T-cell (primary cell): ENCODE measurements at regions not wholly inside any gene's neighbourhood (a gene's known extent, or its start where the extent isn't known, plus 50 kb on each side); places are given as distances from the start of the nearest gene placed in this dataset.

ENCODE experiments used
- ATAC-seq, 4 experiments: fragments of 200-7000 bp in 3 of 4; fragments of 150-1000 bp in 1 of 4; cut with Tn5 transposase; replicated peaks in 1 of 4; 1 replicate in 3 of 4; 2 replicates in 1 of 4; pipeline ENCODE4 v1.10.0; 2021; ENCODE audit warnings: moderate library complexity in 3 of 4, mild to moderate bottlenecking in 2 of 4, moderate number of reproducible peaks in 1 of 4
- CTCF ChIA-PET, 2 donors: fragments of 300-600 bp; sonication (Branson Sonifier 250); formaldehyde crosslinking; loops; one replicate each; lab custom pipeline; 2022; ENCODE audit warnings: antibody characterized with exemption in 2 of 2; lab: Charles Lee
- POLR2A ChIA-PET, 2 donors: fragments of 300-600 bp; sonication (Branson Sonifier 250); formaldehyde crosslinking; loops; one replicate each; lab custom pipeline; 2022; ENCODE audit warnings: antibody characterized with exemption in 2 of 2; lab: Charles Lee
- DNase-seq, 35 experiments: peaks; one replicate each; pipeline versions ENCODE4 v3.0.0 to v3.0.0-alpha.2; 2013 to 2023
- H3K27ac ChIP-seq: one replicate; pipeline ENCODE4 v1.5.1; 2013; ENCODE audit warnings: low read length
- H3K27me3 ChIP-seq, 2 experiments: replicated peaks in 1 of 2; 1 replicate in 1 of 2; 2 replicates in 1 of 2; pipeline versions ENCODE4 v1.6.1 to v1.7.0; 2013; ENCODE audit warnings: low read length in 1 of 2, mixed read lengths in 1 of 2; ENCODE audit not compliant: control insufficient read depth in 2 of 2, insufficient read depth in 2 of 2; ENCODE audit errors: extremely low read depth in 1 of 2
- H3K36me3 ChIP-seq, 2 donors: 1 replicate in 1 of 2; 2 replicates in 1 of 2; pipeline versions ENCODE4 v1.6.1 to v1.7.0; 2013; ENCODE audit warnings: low read length in 1 of 2; ENCODE audit not compliant: control insufficient read depth in 2 of 2, insufficient read depth in 1 of 2; ENCODE audit errors: extremely low read depth in 1 of 2
- H3K4me1 ChIP-seq, 2 experiments: 1 replicate in 1 of 2; 2 replicates in 1 of 2; pipeline versions ENCODE4 v1.6.1 to v1.7.0; 2013; ENCODE audit warnings: low read length in 2 of 2, mixed read lengths in 1 of 2; ENCODE audit not compliant: insufficient read depth in 2 of 2, control insufficient read depth in 1 of 2; ENCODE audit errors: extremely low read depth in 1 of 2
- H3K4me3 ChIP-seq, 2 donors: 1 replicate in 1 of 2; 2 replicates in 1 of 2; pipeline versions ENCODE4 v1.5.1 to v1.7.0; 2013; ENCODE audit warnings: mild to moderate bottlenecking in 2 of 2, low read length in 1 of 2, moderate library complexity in 1 of 2; ENCODE audit not compliant: control insufficient read depth in 1 of 2; ENCODE audit errors: extremely low read depth in 1 of 2
- H3K9me3 ChIP-seq: 2 replicates; pipeline ENCODE4 v1.7.0; 2013
- H3K27ac Mint-ChIP-seq, 2 donors: one replicate each; pipeline ENCODE4 v1.8.0; 2020 to 2021; ENCODE audit warnings: mild to moderate bottlenecking in 2 of 2, mixed read lengths in 2 of 2
- H3K27me3 Mint-ChIP-seq, 2 donors: one replicate each; pipeline ENCODE4 v1.8.0; 2021 to 2022; ENCODE audit warnings: mixed read lengths in 2 of 2
- H3K36me3 Mint-ChIP-seq: one replicate; pipeline ENCODE4 v1.8.0; 2021; ENCODE audit warnings: mixed read lengths
- H3K4me1 Mint-ChIP-seq, 3 donors: one replicate each; pipeline ENCODE4 v1.8.0; 2020 to 2022; ENCODE audit warnings: mixed read lengths in 3 of 3, mild to moderate bottlenecking in 1 of 3
- H3K4me3 Mint-ChIP-seq, 3 donors: one replicate each; pipeline ENCODE4 v1.8.0; 2020 to 2022; ENCODE audit warnings: mild to moderate bottlenecking in 3 of 3, mixed read lengths in 3 of 3, moderate library complexity in 3 of 3
- H3K9me3 Mint-ChIP-seq, 3 donors: one replicate each; pipeline ENCODE4 v1.8.0; 2020 to 2022; ENCODE audit warnings: mixed read lengths in 3 of 3
- WGBS: methylation state at CpG from one replicate; pipeline ENCODE4 v1.1.5; 2013; ENCODE audit warnings: missing lambda C conversion rate; ENCODE audit not compliant: insufficient coverage; 5-methylcytosine and 5-hydroxymethylcytosine counted together

DNA sequence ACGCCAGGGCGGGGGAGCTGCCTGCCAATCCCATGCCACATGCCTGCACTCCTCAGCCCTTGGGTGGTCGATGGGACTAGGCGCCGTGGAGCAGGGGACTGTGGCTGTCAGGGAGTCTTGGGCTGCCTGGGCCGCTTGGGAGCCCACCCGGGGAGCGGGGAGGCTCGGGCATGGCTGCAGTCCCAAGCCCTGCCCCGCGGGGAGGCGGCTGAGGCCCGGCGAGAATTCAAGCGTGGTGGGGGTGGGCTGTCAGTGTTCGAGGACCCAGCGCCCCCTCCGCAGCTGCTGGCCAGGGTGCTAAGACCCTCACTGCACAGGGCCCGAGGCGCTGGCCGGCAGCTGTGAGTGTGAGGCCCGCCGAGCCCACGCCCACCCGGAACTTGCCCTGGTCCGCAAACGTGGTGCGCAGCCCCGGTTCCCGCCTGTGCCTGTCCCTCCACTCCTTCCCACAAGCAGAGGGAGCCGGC lies 83.2 kb upstream of the DMRTA1 start:
- Histone ChIP-seq H3K4me3 (no peak overlapping the region), H3K36me3 (no peaks in the 10 kb centered on the region), H3K27ac (no peak overlapping the region), H3K4me1 (no peaks in the 10 kb centered on the region), H3K9me3 (no peaks in the 10 kb centered on the region), H3K27me3 (no peaks in the 10 kb centered on the region)
- Mint-ChIP-seq H3K9me3 (peaks cover 2 to 6% (median 3%) of the 10 kb centered on the region in 3 donors), H3K27ac (no peak overlapping the region), H3K4me3 (no peak overlapping the region), H3K36me3 (no peaks in the 10 kb centered on the region), H3K27me3 (peaks cover 0 to 4% of the 10 kb centered on the region in 2 donors), H3K4me1 (no peaks in the 10 kb centered on the region)
- ATAC-seq = no peak
- ChIA-PET CTCF (no interaction called here), POLR2A (no interaction called here)
- WGBS = 81% methylated on average over 19 of the region's 31 CpGs
- DNase-seq = no peak

DNA sequence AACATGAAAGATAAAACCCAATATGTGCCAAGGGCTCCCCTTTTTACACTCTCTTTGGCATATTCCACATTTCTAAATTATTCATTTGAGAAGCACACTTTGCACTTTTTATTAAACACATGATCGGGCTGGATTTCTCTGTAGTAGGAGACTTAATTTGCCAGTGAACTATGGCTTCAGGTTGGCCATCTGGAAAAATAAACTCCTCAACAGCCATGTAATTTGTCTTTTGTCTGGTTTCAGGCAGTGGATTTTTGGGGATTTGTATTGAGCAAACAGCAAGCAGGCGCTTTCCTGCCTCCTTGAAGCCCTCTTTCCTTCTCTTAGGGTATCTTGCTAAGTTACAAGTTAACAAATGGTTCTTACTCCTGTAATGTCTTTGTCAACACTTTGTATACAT lies 73.0 kb upstream of the DMRTA1 start:
- H3K9me3 Mint-ChIP-seq = peaks cover 0 to 3% (median 0%) of the 10 kb centered on the region in 3 donors
- no peak overlapping the region for H3K4me3 Mint-ChIP-seq
- Histone ChIP-seq H3K27me3 (no peaks in the 10 kb centered on the region), H3K27ac (no peak overlapping the region), H3K4me3 (no peak overlapping the region), H3K4me1 (no peaks in the 10 kb centered on the region), H3K9me3 (no peaks in the 10 kb centered on the region), H3K36me3 (no peaks in the 10 kb centered on the region)
- CTCF ChIA-PET = no interaction called here
- no peaks in the 10 kb centered on the region for H3K36me3 Mint-ChIP-seq
- DNase-seq (no peak), ATAC-seq (no peak)
- H3K27me3 Mint-ChIP-seq = peaks cover 0 to 6% of the 10 kb centered on the region in 2 donors
- no peak overlapping the region for H3K27ac Mint-ChIP-seq
- 50% methylated on average over 1 of the region's 2 CpGs for WGBS
- POLR2A ChIA-PET = no interaction called here
- H3K4me1 Mint-ChIP-seq = no peaks in the 10 kb centered on the region

DNA sequence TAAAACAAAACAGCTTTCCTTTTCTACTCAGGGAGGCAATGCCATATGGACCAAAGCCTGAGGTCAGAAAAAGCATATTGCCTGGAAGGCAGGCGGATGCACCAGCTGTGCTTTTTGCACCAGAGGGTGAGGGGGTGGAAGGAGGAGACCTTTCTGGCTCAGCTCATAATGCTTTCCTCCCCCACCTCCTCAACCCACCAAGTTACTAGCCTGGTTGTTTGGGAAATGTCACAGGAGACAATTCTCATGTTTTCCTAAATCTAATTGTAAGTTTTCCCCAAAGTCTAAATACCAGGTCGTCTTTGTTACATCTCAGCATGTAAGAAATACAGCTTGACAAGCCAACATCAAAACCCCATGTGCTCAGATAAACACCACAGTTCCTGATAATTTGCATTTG lies 72.6 kb upstream of the DMRTA1 start:
- WGBS = 20% methylated on average over 1 of the region's 2 CpGs
- ChIA-PET POLR2A (no interaction called here), CTCF (no interaction called here)
- H3K27me3 Mint-ChIP-seq = peaks cover 0 to 6% of the 10 kb centered on the region in 2 donors
- H3K9me3 ChIP-seq = no peaks in the 10 kb centered on the region
- ATAC-seq = no peak
- H3K36me3 ChIP-seq = no peaks in the 10 kb centered on the region
- H3K4me1 Mint-ChIP-seq = no peaks in the 10 kb centered on the region
- no peaks in the 10 kb centered on the region for H3K27me3 ChIP-seq
- no peak overlapping the region for H3K4me3 ChIP-seq
- H3K9me3 Mint-ChIP-seq = peaks cover 0 to 3% (median 0%) of the 10 kb centered on the region in 3 donors
- DNase-seq = no peak
- no peaks in the 10 kb centered on the region for H3K4me1 ChIP-seq
- no peak overlapping the region for H3K4me3 Mint-ChIP-seq
- no peak overlapping the region for H3K27ac Mint-ChIP-seq
- no peaks in the 10 kb centered on the region for H3K36me3 Mint-ChIP-seq
- H3K27ac ChIP-seq = no peak overlapping the region

GRCh38 chr9:22379272-22379671 lies 67.4 kb upstream of the DMRTA1 start:
- H3K36me3 ChIP-seq = no peaks in the 10 kb centered on the region
- H3K4me3 ChIP-seq = no peak overlapping the region
- no peak overlapping the region for H3K27ac ChIP-seq
- ChIA-PET CTCF (interaction anchor here in 1 of 2 donors (0.6 kb wide), 1 partner anchor 69 kb away, joined by 3 read pairs; no protein-coding TSS in a partner anchor), POLR2A (no interaction called here)
- Mint-ChIP-seq H3K36me3 (no peaks in the 10 kb centered on the region), H3K27me3 (peaks cover 1 to 6% of the 10 kb centered on the region in 2 donors), H3K4me1 (no peaks in the 10 kb centered on the region), H3K4me3 (no peak overlapping the region), H3K27ac (no peak overlapping the region), H3K9me3 (no peaks in the 10 kb centered on the region)
- no peaks in the 10 kb centered on the region for H3K9me3 ChIP-seq
- DNase-seq = no peak
- no peak for ATAC-seq
- no peaks in the 10 kb centered on the region for H3K27me3 ChIP-seq
- no peaks in the 10 kb centered on the region for H3K4me1 ChIP-seq
- 63% methylated on average over 3 of the region's 5 CpGs for WGBS

DNA sequence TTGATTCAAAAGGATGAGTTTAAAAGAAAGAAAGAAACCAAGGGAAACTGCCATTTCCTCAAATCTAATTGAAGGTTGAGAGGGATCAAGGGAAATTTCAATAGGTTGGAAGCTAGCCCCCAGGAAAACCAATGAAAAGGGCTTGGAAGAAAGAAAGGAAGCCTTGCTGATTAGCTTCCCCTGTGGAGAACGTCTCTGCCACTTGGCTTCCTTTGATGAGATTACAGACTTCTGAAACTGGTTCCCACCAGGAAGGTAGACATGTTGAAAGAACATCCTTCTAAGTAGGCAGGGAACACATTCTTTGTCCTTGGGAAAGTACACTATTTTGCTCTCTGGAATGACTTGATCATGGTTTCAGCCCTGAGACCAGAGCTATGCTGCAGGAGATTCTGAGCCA lies 65.5 kb upstream of the DMRTA1 start:
- Mint-ChIP-seq H3K9me3 (no peaks in the 10 kb centered on the region), H3K4me3 (no peak overlapping the region)
- no peak overlapping the region for H3K4me3 ChIP-seq

GRCh38 chr9:22382331-22382730 lies 64.3 kb upstream of the DMRTA1 start:
- H3K9me3 ChIP-seq = no peaks in the 10 kb centered on the region
- Mint-ChIP-seq H3K4me3 (no peak overlapping the region), H3K27me3 (peaks cover 2 to 4% of the 10 kb centered on the region in 2 donors), H3K27ac (no peak overlapping the region), H3K36me3 (no peaks in the 10 kb centered on the region), H3K9me3 (no peaks in the 10 kb centered on the region), H3K4me1 (no peaks in the 10 kb centered on the region)
- WGBS = no CpG with 5 or more reads among the region's 2 CpGs
- DNase-seq (no peak), ATAC-seq (no peak)
- H3K4me1 ChIP-seq = no peaks in the 10 kb centered on the region
- no peak overlapping the region for H3K27ac ChIP-seq
- ChIA-PET POLR2A (no interaction called here), CTCF (interaction anchor here in 1 of 2 donors (0.6 kb wide), 1 partner anchor 1076 kb away, joined by 3 read pairs; no protein-coding TSS in a partner anchor)
- no peak overlapping the region for H3K4me3 ChIP-seq
- H3K36me3 ChIP-seq = no peaks in the 10 kb centered on the region
- H3K27me3 ChIP-seq = no peaks in the 10 kb centered on the region

More for the DNA sequence above, 65.5 kb upstream of the DMRTA1 start:
- no peak for ATAC-seq
- Histone ChIP-seq H3K4me1 (no peaks in the 10 kb centered on the region), H3K36me3 (no peaks in the 10 kb centered on the region), H3K27me3 (no peaks in the 10 kb centered on the region), H3K27ac (no peak overlapping the region), H3K9me3 (no peaks in the 10 kb centered on the region)
- Mint-ChIP-seq H3K27ac (no peak overlapping the region), H3K27me3 (peaks cover 2 to 10% of the 10 kb centered on the region in 2 donors), H3K4me1 (no peaks in the 10 kb centered on the region), H3K36me3 (no peaks in the 10 kb centered on the region)
- ChIA-PET CTCF (no interaction called here), POLR2A (no interaction called here)
- DNase-seq = no peak
- no CpG with 5 or more reads among the region's 1 CpG for WGBS

GRCh38 chr9:22383718-22384117 lies 62.9 kb upstream of the DMRTA1 start:
- Mint-ChIP-seq H3K27ac (no peak overlapping the region), H3K36me3 (no peaks in the 10 kb centered on the region)

More at GRCh38 chr9:22383718-22384117, 62.9 kb upstream of the DMRTA1 start:
- H3K4me1 Mint-ChIP-seq = no peaks in the 10 kb centered on the region
- Histone ChIP-seq H3K27me3 (no peaks in the 10 kb centered on the region), H3K36me3 (no peaks in the 10 kb centered on the region), H3K4me1 (no peaks in the 10 kb centered on the region), H3K4me3 (no peak overlapping the region), H3K27ac (no peak overlapping the region), H3K9me3 (no peaks in the 10 kb centered on the region)
- ChIA-PET POLR2A (no interaction called here), CTCF (no interaction called here)
- no peaks in the 10 kb centered on the region for H3K9me3 Mint-ChIP-seq
- no CpG with 5 or more reads among the region's 2 CpGs for WGBS
- DNase-seq (no peak), ATAC-seq (no peak)
- no peak overlapping the region for H3K4me3 Mint-ChIP-seq
- H3K27me3 Mint-ChIP-seq = peaks cover 2 to 4% of the 10 kb centered on the region in 2 donors
